ENCODE measurements at regions not wholly inside any gene's neighbourhood (a gene's known extent, or its start where the extent isn't known, plus 50 kb on each side); places are given as distances from the start of the nearest gene placed in this dataset.

GRCh38 chr12:13273850-13274249 is 77.3 kb downstream of the EMP1 start:
- no peak for DNase-seq (ENCODE audit: low read depth)
- TF ChIP-seq CTCF (IDR thresholded peaks at IDR 0.05; ENCODE audit: insufficient read depth, low read depth, low read length, missing control alignments): no peak
- H3K4me3 ChIP-seq (ENCODE audit: low read depth, low read length): no peak overlapping the region

GRCh38 chr12:13273097-13273496 is 76.6 kb downstream of the EMP1 start:
- TF ChIP-seq CTCF (IDR thresholded peaks at IDR 0.05; ENCODE audit: insufficient read depth, low read depth, low read length, missing control alignments): no peak
- H3K4me3 ChIP-seq (ENCODE audit: low read depth, low read length): no peak overlapping the region
- no peak for DNase-seq (ENCODE audit: low read depth)

- DNase-seq (ENCODE audit: low read depth): no peak
- H3K4me3 ChIP-seq (ENCODE audit: low read depth, low read length): no peak overlapping the region
- no peak for TF ChIP-seq CTCF (IDR thresholded peaks at IDR 0.05; ENCODE audit: insufficient read depth, low read depth, low read length, missing control alignments)
Measured at GRCh38 chr12:13270817-13271216, 74.3 kb downstream of the EMP1 start.
